ENCODE measurements at regions not wholly inside any gene's neighbourhood (a gene's known extent, or its start where the extent isn't known, plus 50 kb on each side); places are given as distances from the start of the nearest gene placed in this dataset. TPM values are rescaled to one million over a fixed set of nuclear protein-coding genes. Genes with fewer than 3 reads are reported as not detected.

DNA sequence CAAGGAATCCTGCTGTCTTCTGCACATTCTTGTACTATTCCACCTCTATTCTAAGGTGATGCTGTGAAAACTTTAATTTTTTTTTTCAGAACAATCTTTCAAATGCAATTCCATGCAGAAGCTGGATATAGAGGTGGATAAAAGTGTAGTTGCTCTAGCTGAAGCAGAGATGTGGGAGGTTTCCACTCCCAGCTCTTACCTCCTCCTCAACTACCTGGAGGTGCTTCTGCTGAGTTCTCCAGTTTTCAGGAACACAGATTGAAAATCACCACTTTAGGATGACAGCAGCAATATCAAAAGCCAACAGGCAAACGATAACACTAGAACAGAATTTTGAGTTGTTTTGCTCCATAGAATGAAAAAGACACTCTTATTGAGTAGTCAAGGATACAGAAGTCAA is 51.1 kb upstream of the FAM98A start:
- no peak overlapping the region for H3K4me3 Mint-ChIP-seq
- no peaks in the 10 kb centered on the region for H3K27me3 Mint-ChIP-seq
- H3K27ac Mint-ChIP-seq: no peak overlapping the region
- DNase-seq (ENCODE audit: extremely low spot score, unreplicated experiment): no peak
- no peaks in the 10 kb centered on the region for H3K36me3 Mint-ChIP-seq
- H3K9me3 Mint-ChIP-seq: no peaks in the 10 kb centered on the region
- TF ChIP-seq, protein P1, sequence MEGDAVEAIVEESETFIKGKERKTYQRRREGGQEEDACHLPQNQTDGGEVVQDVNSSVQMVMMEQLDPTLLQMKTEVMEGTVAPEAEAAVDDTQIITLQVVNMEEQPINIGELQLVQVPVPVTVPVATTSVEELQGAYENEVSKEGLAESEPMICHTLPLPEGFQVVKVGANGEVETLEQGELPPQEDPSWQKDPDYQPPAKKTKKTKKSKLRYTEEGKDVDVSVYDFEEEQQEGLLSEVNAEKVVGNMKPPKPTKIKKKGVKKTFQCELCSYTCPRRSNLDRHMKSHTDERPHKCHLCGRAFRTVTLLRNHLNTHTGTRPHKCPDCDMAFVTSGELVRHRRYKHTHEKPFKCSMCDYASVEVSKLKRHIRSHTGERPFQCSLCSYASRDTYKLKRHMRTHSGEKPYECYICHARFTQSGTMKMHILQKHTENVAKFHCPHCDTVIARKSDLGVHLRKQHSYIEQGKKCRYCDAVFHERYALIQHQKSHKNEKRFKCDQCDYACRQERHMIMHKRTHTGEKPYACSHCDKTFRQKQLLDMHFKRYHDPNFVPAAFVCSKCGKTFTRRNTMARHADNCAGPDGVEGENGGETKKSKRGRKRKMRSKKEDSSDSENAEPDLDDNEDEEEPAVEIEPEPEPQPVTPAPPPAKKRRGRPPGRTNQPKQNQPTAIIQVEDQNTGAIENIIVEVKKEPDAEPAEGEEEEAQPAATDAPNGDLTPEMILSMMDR (conservative IDR thresholded peaks at IDR 0.05): no peak
- H3K4me1 Mint-ChIP-seq (ENCODE audit: unreplicated experiment): no peaks in the 10 kb centered on the region

Small RNAs in the stretch of these regions (microRNA-seq; reads per million reads assigned to microRNA genes)
- not detected for gene MIR548AD
